ENCODE measurements at regions not wholly inside any gene's neighbourhood (a gene's known extent, or its start where the extent isn't known, plus 50 kb on each side); places are given as distances from the start of the nearest gene placed in this dataset.

- peak; percentile 68 for TF ChIP-seq REST (IDR thresholded peaks at IDR 0.05; ENCODE audit: low read depth, low read length)
These were observed 186.5 kb upstream of the FANCL start (continued) for GRCh38 chr2:58427572-58428095.

GRCh38 chr2:58425368-58425767 is 184.2 kb upstream of the FANCL start:
- Histone ChIP-seq H3K36me3 (ENCODE audit: control insufficient read depth in 2 of 2, insufficient read depth in 2 of 2, low read length in 1 of 2) (no peaks in the 10 kb centered on the region), H3K4me3 (no peak overlapping the region), H3K79me2 (ENCODE audit: control insufficient read depth, insufficient read depth, low read length) (no peaks in the 10 kb centered on the region), H3K9ac (ENCODE audit: control insufficient read depth, insufficient read depth, low read length) (no peak overlapping the region), H2AFZ (ENCODE audit: control insufficient read depth, low read depth, low read length) (no peak overlapping the region), H3K27ac (ENCODE audit: control insufficient read depth, insufficient read depth) (no peak overlapping the region), H3K4me1 (ENCODE audit: control insufficient read depth, insufficient read depth, low read length) (no peaks in the 10 kb centered on the region), H3K9me3 (replicated peaks; ENCODE audit: control insufficient read depth, insufficient read depth, low read length) (no peaks in the 10 kb centered on the region), H3K4me2 (ENCODE audit: control insufficient read depth, insufficient read depth) (no peak overlapping the region), H3K27me3 (replicated peaks in 1 of 2; ENCODE audit: control insufficient read depth in 2 of 2, insufficient read depth in 2 of 2, low read length in 1 of 2) (no peaks in the 10 kb centered on the region; a peak in 1 of 4 replicates), H4K20me1 (ENCODE audit: control insufficient read depth, insufficient read depth) (no peaks in the 10 kb centered on the region)
- DNase-seq (ENCODE audit: low read depth, low spot score) (no peak), ATAC-seq (no peak), FAIRE-seq (no peak)
- in situ Hi-C loops (cut with MboI), result no loop called here
- SMC1A ChIA-PET (ENCODE audit: uncharacterized antibody, unreplicated experiment), result interaction anchor here (0.6 to 0.8 kb wide), 2 partner anchors 10 to 20 kb away, joined by 3 read pairs; no protein-coding TSS in a partner anchor
- intact Hi-C loops (cut with micrococcal nuclease; ENCODE audit: unreplicated experiment), result no loop called here
- CTCF ChIA-PET, result no interaction called here
- WGBS (ENCODE audit: insufficient coverage, insufficient replicate concordance, low lambda C conversion rate, missing lambda C conversion rate), result 33% methylated on average over 1 of the region's 1 CpG
- TF ChIP-seq CUX1 (IDR thresholded peaks at IDR 0.05; ENCODE audit: insufficient replicate concordance, low read depth, low read length) (no peak), SMC3 (IDR thresholded peaks at IDR 0.05; ENCODE audit: borderline replicate concordance, low read length) (no peak), CBFB (IDR thresholded peaks at IDR 0.05; ENCODE audit: low read depth) (no peak), ZSCAN29 (IDR thresholded peaks at IDR 0.05) (no peak), STAT3 (IDR thresholded peaks at IDR 0.05; ENCODE audit: low read depth, low read length) (no peak)
- TF ChIP-seq, protein P1, sequence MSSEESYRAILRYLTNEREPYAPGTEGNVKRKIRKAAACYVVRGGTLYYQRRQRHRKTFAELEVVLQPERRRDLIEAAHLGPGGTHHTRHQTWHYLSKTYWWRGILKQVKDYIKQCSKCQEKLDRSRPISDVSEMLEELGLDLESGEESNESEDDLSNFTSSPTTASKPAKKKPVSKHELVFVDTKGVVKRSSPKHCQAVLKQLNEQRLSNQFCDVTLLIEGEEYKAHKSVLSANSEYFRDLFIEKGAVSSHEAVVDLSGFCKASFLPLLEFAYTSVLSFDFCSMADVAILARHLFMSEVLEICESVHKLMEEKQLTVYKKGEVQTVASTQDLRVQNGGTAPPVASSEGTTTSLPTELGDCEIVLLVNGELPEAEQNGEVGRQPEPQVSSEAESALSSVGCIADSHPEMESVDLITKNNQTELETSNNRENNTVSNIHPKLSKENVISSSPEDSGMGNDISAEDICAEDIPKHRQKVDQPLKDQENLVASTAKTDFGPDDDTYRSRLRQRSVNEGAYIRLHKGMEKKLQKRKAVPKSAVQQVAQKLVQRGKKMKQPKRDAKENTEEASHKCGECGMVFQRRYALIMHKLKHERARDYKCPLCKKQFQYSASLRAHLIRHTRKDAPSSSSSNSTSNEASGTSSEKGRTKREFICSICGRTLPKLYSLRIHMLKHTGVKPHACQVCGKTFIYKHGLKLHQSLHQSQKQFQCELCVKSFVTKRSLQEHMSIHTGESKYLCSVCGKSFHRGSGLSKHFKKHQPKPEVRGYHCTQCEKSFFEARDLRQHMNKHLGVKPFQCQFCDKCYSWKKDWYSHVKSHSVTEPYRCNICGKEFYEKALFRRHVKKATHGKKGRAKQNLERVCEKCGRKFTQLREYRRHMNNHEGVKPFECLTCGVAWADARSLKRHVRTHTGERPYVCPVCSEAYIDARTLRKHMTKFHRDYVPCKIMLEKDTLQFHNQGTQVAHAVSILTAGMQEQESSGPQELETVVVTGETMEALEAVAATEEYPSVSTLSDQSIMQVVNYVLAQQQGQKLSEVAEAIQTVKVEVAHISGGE (CRISPR knock-in tag; IDR thresholded peaks at IDR 0.05), result no peak
- RAD21 ChIA-PET (ENCODE audit: unreplicated experiment), result no interaction called here
- no TSS peak for BruUV-seq (replicated peaks)
- POLR2A ChIA-PET, result no interaction called here

Measured in GM12878 (cell line).